PC-3 (cell line): ENCODE measurements at regions not wholly inside any gene's neighbourhood (a gene's known extent, or its start where the extent isn't known, plus 50 kb on each side); places are given as distances from the start of the nearest gene placed in this dataset.

ENCODE experiments used
- ATAC-seq: fragments of 200-7000 bp; cut with Tn5 transposase; 2 replicates; pipeline ENCODE4 v1.9.1; 2020; ENCODE audit warnings: mild to moderate bottlenecking, moderate library complexity
- BruUV-seq: library from RNA; stranded (reverse); fragments of 400-500 nt; replicated peaks from 2 replicates; lab custom pipeline; 2021; lab: Mats Ljungman, UMichigan
- CTCF ChIA-PET: fragments of 300-600 bp; sonication (Branson Sonifier 250); formaldehyde crosslinking; loops from one replicate; lab custom pipeline; 2022; ENCODE audit warnings: antibody characterized with exemption; lab: Charles Lee
- POLR2A ChIA-PET: fragments of 300-600 bp; sonication (Branson Sonifier 250); formaldehyde crosslinking; loops from one replicate; lab custom pipeline; 2022; ENCODE audit warnings: antibody characterized with exemption; ENCODE audit not compliant: unreplicated experiment; lab: Charles Lee
- DNase-seq: peaks from one replicate; pipeline ENCODE4 v3.0.0-alpha.2; 2015
- H2AFZ ChIP-seq: fragments of 300-600 bp; sonication (generic); 2 replicates; pipeline ENCODE4 v1.6.0; 2016; ENCODE audit warnings: antibody characterized with exemption, low read length
- H3F3A ChIP-seq: fragments of 300-600 bp; sonication (generic); one replicate; pipeline ENCODE4 v1.6.0; 2017; ENCODE audit warnings: antibody characterized with exemption, low read length, control low read depth, mild to moderate bottlenecking; ENCODE audit not compliant: unreplicated experiment
- H3K27ac ChIP-seq: fragments of 300-600 bp; sonication (generic); 2 replicates; pipeline ENCODE4 v1.5.1; 2016; ENCODE audit warnings: mild to moderate bottlenecking, low read length
- H3K27me3 ChIP-seq: fragments of 300-600 bp; sonication (generic); 2 replicates; pipeline ENCODE4 v1.6.1; 2016; ENCODE audit warnings: low read length, mixed read lengths
- H3K36me3 ChIP-seq: fragments of 300-600 bp; sonication (generic); 2 replicates; pipeline ENCODE4 v1.6.1; 2016; ENCODE audit warnings: low read depth, mixed run types, low read length, mixed read lengths
- H3K4me1 ChIP-seq: fragments of 300-600 bp; sonication (generic); 2 replicates; pipeline ENCODE4 v1.5.1; 2016; ENCODE audit warnings: low read length; ENCODE audit not compliant: insufficient read depth
- H3K4me2 ChIP-seq: fragments of 300-600 bp; sonication (generic); 2 replicates; pipeline ENCODE4 v1.6.0; 2016; ENCODE audit warnings: low read length
- H3K4me3 ChIP-seq: fragments of 300-600 bp; sonication (generic); 2 replicates; pipeline ENCODE4 v1.5.1; 2016; ENCODE audit warnings: mild to moderate bottlenecking, low read length, mixed read lengths
- H3K79me2 ChIP-seq: fragments of 300-600 bp; sonication (generic); 2 replicates; pipeline ENCODE4 v1.6.1; 2017; ENCODE audit warnings: low read length, mixed read lengths
- H3K9ac ChIP-seq: fragments of 300-600 bp; sonication (generic); 2 replicates; pipeline ENCODE4 v1.6.0; 2016; ENCODE audit warnings: mild to moderate bottlenecking, low read length
- H3K9me2 ChIP-seq: fragments of 300-600 bp; sonication (generic); replicated peaks from 2 replicates; pipeline ENCODE4 v1.6.1; 2016; ENCODE audit warnings: mixed run types, low read length, mixed read lengths
- H3K9me3 ChIP-seq: fragments of 300-600 bp; sonication (generic); 2 replicates; pipeline ENCODE4 v1.6.1; 2016; ENCODE audit warnings: low read length, mixed read lengths
- H4K20me1 ChIP-seq: fragments of 300-600 bp; sonication (generic); 2 replicates; pipeline ENCODE4 v1.6.1; 2016; ENCODE audit warnings: low read length, mixed read lengths
- EZH2 ChIP-seq: fragments of 300-600 bp; sonication (generic); IDR thresholded peaks from one replicate; pipeline ENCODE4 v1.6.1; 2017; ENCODE audit warnings: antibody characterized with exemption, mild to moderate bottlenecking, low read length; ENCODE audit not compliant: unreplicated experiment
- EZH2phosphoT487 ChIP-seq: fragments of 300-600 bp; sonication (generic); IDR thresholded peaks from 2 replicates; pipeline ENCODE4 v1.6.1; 2018; ENCODE audit warnings: mild to moderate bottlenecking, antibody characterized with exemption, low read length, borderline replicate concordance
- intact Hi-C: fragments of 100-400 bp; cut with micrococcal nuclease; formaldehyde crosslinking; loops from 2 replicates; pipeline ENCODE4 v1.9.0; 2023
- TF ChIP-seq, protein P1 (sequence below): fragments of 300-600 bp; sonication (generic); conservative IDR thresholded peaks from 2 replicates; pipeline ENCODE4 v1.5.1; 2017; ENCODE audit warnings: antibody characterized with exemption, low read depth, mild to moderate bottlenecking, low read length

DNA sequence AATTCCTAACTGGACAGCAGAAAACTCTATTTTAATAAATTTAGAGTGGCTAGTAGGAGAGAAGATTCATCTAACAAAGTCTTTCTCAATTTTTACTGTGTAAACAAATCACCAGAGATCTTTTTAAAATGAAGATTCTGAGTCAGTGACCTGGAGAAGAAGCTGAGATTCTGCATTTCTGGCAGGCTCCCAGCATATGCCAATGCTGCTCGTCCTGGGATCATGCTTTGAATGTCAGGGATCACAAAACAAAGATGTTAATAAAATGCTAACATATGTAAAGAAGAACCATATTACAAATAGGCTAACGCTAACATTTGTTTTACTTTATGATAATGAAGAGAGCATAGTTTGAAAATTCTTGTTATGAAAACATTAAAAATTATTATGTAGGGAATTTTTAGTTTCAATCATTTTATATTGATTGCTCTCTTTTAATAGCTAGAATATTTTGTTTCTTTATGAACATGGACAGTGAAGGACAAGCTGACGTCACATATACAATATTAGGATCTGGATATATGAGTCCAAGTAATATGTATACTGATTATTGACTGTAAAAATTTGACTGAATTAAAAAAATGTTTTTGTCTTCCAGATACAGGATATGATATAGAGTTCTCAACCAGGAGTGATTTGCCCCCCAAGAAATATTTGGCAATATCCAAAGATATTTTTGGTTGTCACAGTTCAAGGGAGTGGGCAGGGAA, 160.8 kb upstream of the GPR149 start:
- no TSS peak for BruUV-seq
- no peak overlapping the region for H2AFZ ChIP-seq
- H3K4me3 ChIP-seq = no peak overlapping the region
- CTCF ChIA-PET = no interaction called here
- TF ChIP-seq, protein P1, sequence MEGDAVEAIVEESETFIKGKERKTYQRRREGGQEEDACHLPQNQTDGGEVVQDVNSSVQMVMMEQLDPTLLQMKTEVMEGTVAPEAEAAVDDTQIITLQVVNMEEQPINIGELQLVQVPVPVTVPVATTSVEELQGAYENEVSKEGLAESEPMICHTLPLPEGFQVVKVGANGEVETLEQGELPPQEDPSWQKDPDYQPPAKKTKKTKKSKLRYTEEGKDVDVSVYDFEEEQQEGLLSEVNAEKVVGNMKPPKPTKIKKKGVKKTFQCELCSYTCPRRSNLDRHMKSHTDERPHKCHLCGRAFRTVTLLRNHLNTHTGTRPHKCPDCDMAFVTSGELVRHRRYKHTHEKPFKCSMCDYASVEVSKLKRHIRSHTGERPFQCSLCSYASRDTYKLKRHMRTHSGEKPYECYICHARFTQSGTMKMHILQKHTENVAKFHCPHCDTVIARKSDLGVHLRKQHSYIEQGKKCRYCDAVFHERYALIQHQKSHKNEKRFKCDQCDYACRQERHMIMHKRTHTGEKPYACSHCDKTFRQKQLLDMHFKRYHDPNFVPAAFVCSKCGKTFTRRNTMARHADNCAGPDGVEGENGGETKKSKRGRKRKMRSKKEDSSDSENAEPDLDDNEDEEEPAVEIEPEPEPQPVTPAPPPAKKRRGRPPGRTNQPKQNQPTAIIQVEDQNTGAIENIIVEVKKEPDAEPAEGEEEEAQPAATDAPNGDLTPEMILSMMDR = no peak
- TF ChIP-seq EZH2phosphoT487 (no peak), EZH2 (no peak)
- POLR2A ChIA-PET = no interaction called here
- no peaks in the 10 kb centered on the region for H3K9me3 ChIP-seq
- no peaks in the 10 kb centered on the region for H3K4me1 ChIP-seq
- H3K4me2 ChIP-seq = no peak overlapping the region
- no peaks in the 10 kb centered on the region for H3K9me2 ChIP-seq
- H3F3A ChIP-seq = no peaks in the 10 kb centered on the region
- no peaks in the 10 kb centered on the region for H3K79me2 ChIP-seq
- no peak overlapping the region for H3K27ac ChIP-seq
- H3K36me3 ChIP-seq = no peaks in the 10 kb centered on the region
- DNase-seq (no peak), ATAC-seq (no peak)
- no peaks in the 10 kb centered on the region; the same call in 1 of the 2 replicates for H3K27me3 ChIP-seq
- intact Hi-C loops = no loop called here
- no peak overlapping the region for H3K9ac ChIP-seq
- no peaks in the 10 kb centered on the region for H4K20me1 ChIP-seq

DNA sequence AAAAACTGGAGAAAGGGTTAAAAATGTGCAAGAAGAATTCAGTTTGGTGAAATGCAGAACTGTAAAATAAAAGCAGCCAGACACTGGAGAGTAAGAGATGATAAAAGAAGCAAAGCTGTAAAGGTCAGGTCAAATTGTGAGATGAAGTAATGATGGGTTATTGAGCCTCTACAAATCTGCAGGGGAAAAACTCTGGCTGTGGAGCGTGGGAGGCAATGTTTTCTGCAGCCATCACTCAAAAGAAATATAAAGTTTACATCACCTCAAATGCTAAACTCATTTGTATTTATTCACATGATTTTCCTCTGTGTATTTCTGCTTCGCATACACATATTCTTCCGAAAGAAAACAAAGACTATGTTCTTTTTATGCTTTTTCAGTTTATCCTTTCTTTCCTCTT, 158.8 kb upstream of the GPR149 start:
- TF ChIP-seq, protein P1 = no peak
- intact Hi-C loops = no loop called here
- Histone ChIP-seq H3K9ac (no peak overlapping the region), H3K79me2 (no peaks in the 10 kb centered on the region), H2AFZ (no peak overlapping the region), H3F3A (no peaks in the 10 kb centered on the region), H3K9me3 (no peaks in the 10 kb centered on the region), H3K36me3 (no peaks in the 10 kb centered on the region), H3K4me1 (no peaks in the 10 kb centered on the region), H4K20me1 (no peaks in the 10 kb centered on the region), H3K27me3 (no peaks in the 10 kb centered on the region; the same call in 1 of the 2 replicates), H3K27ac (no peak overlapping the region), H3K4me2 (no peak overlapping the region), H3K9me2 (no peaks in the 10 kb centered on the region), H3K4me3 (no peak overlapping the region)
- ATAC-seq (no peak), DNase-seq (no peak)
- no TSS peak for BruUV-seq
- POLR2A ChIA-PET = no interaction called here
- CTCF ChIA-PET = no interaction called here

DNA sequence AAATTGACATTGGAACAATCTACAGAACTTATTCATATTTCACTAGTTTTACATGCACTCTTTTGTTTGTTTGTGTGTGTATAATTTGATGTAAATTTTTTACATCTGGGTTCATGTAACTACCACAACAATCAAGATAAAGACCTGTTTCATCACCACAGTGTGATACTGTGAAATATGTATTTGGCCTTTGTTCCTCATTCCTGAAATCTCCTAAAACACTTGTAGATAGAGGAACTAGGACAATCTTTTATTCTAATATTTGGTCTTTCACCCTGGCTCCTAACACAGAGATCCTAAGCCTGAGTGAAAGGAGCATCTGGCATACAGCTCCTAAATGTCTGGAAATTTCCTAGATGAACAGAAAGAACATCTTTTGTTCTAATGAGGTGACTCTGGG, 155.0 kb upstream of the GPR149 start:
- no peaks in the 10 kb centered on the region for H3K36me3 ChIP-seq
- H3K4me1 ChIP-seq = no peaks in the 10 kb centered on the region
- H3K4me3 ChIP-seq = no peak overlapping the region
- intact Hi-C loops = no loop called here
- H3K4me2 ChIP-seq = no peak overlapping the region
- H3K27ac ChIP-seq = no peak overlapping the region
- POLR2A ChIA-PET = no interaction called here
- TF ChIP-seq EZH2phosphoT487 (no peak), EZH2 (no peak)
- TF ChIP-seq, protein P1 = no peak
- DNase-seq (no peak), ATAC-seq (no peak)
- no peaks in the 10 kb centered on the region for H3K9me2 ChIP-seq
- no peak overlapping the region for H2AFZ ChIP-seq
- H3K79me2 ChIP-seq = no peaks in the 10 kb centered on the region
- H4K20me1 ChIP-seq = no peaks in the 10 kb centered on the region
- CTCF ChIA-PET = no interaction called here
- BruUV-seq = no TSS peak
- H3K9me3 ChIP-seq = no peaks in the 10 kb centered on the region
- H3F3A ChIP-seq = no peaks in the 10 kb centered on the region
- H3K27me3 ChIP-seq = no peaks in the 10 kb centered on the region; the same call in 1 of the 2 replicates
- H3K9ac ChIP-seq = no peak overlapping the region
